Gastroesophageal sphincter (tissue), 4 donors: ENCODE measurements at regions not wholly inside any gene's neighbourhood (a gene's known extent, or its start where the extent isn't known, plus 50 kb on each side); places are given as distances from the start of the nearest gene placed in this dataset.

Experiments used
- ATAC-seq: fragments of 150-250 bp; one replicate; pipeline ENCODE4 v1.9.1; 2016; ENCODE audit warnings: mild to moderate bottlenecking, moderate library complexity
- H3K27ac ChIP-seq, 4 donors: fragments of 200-600 bp; sonication (generic) in 3 of 4; 1 replicate in 3 of 4; 2 replicates in 1 of 4; pipeline ENCODE4 v1.5.1; 2016 to 2019
- H3K27me3 ChIP-seq: fragments of 200-600 bp; sonication (generic); one replicate; pipeline ENCODE4 v1.5.1; 2019
- H3K36me3 ChIP-seq, 2 donors: fragments of 200-600 bp; sonication (generic); one replicate each; pipeline ENCODE4 v1.5.1; 2019; ENCODE audit warnings: control low read depth in 1 of 2
- H3K4me1 ChIP-seq, 3 donors: fragments of 200-600 bp; sonication (generic); 1 replicate in 2 of 3; 2 replicates in 1 of 3; pipeline ENCODE4 v1.5.1; 2016 to 2019; ENCODE audit warnings: control low read depth in 2 of 3
- H3K4me3 ChIP-seq, 2 donors: fragments of 200-600 bp; sonication (generic); one replicate each; pipeline ENCODE4 v1.5.1; 2019; ENCODE audit warnings: mild to moderate bottlenecking in 1 of 2, moderate library complexity in 1 of 2
- H3K9me3 ChIP-seq, 3 donors: fragments of 200-600 bp; sonication (generic); one replicate each; pipeline ENCODE4 v1.5.1; 2017 to 2019; ENCODE audit warnings: control low read depth in 2 of 3
- EP300 ChIP-seq: sonication (generic); formaldehyde crosslinking; IDR thresholded peaks from one replicate; pipeline ENCODE4 v1.6.1; 2017; ENCODE audit warnings: antibody characterized with exemption, mild to moderate bottlenecking
- POLR2A ChIP-seq, 2 donors: fragments of 450-650 bp; IDR thresholded peaks; one replicate each; pipeline ENCODE4 v1.6.1; 2017; ENCODE audit warnings: antibody characterized with exemption in 2 of 2, mild to moderate bottlenecking in 2 of 2, moderate library complexity in 1 of 2
- POLR2AphosphoS5 ChIP-seq: sonication (generic); formaldehyde crosslinking; IDR thresholded peaks from one replicate; pipeline ENCODE4 v1.6.1; 2017; ENCODE audit warnings: antibody characterized with exemption
- WGBS, 2 donors: methylation state at CpG; one replicate each; pipeline ENCODE4 v1.1.5; 2018; ENCODE audit warnings: low coverage in 1 of 2; 5-methylcytosine and 5-hydroxymethylcytosine counted together
- TF ChIP-seq, protein P1 (sequence below), 4 experiments: fragments of 200-600 bp in 2 of 4; fragments of 450-650 bp in 2 of 4; sonication (generic) in 1 of 4; IDR thresholded peaks; one replicate each; pipeline ENCODE4 v1.5.1; 2017 to 2019; ENCODE audit warnings: antibody characterized with exemption in 4 of 4, mild to moderate bottlenecking in 2 of 4, moderate library complexity in 2 of 4

DNA sequence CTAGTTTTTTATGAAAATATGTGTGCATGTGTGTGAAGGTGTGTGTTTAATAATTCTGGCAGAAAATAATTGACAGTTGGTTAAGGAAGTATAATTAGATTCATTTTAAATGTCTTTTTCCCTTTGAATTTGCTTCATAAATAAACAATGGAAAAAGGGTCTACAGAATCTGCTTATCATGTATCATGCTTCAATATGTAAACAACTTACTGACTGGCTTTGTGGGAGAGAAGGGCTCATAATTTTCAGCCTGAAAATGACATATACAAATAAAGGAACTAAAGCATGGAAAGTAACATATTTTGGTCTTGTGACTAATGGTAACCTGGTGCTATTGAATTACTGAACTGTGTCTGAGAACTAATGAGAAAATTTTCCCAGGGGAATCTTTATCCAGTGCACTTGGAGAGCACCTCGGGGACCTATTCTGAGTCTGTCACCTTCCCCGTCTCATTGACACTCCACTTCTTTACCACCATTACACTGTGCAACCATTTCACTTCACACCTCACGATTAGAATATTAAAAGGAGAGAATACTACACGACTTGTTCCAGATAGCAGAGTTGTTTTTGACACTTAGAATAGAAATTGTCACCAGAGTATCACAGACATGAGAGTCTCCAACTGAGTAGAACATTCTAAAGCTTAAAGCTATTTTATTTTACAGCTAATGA is 298.6 kb downstream of the TFEC start:
- Histone ChIP-seq H3K4me1 (no peaks in the 10 kb centered on the region), H3K27me3 (no peaks in the 10 kb centered on the region), H3K4me3 (no peak overlapping the region), H3K36me3 (no peaks in the 10 kb centered on the region), H3K9me3 (no peaks in the 10 kb centered on the region), H3K27ac (no peak overlapping the region)
- WGBS, 2 donors: 49 to 68% methylated on average over 4 of the region's 4 CpGs
- no peak for ATAC-seq
- TF ChIP-seq POLR2AphosphoS5 (no peak), POLR2A (IDR thresholded peaks at IDR 0.05) (no peak)
- TF ChIP-seq, protein P1, sequence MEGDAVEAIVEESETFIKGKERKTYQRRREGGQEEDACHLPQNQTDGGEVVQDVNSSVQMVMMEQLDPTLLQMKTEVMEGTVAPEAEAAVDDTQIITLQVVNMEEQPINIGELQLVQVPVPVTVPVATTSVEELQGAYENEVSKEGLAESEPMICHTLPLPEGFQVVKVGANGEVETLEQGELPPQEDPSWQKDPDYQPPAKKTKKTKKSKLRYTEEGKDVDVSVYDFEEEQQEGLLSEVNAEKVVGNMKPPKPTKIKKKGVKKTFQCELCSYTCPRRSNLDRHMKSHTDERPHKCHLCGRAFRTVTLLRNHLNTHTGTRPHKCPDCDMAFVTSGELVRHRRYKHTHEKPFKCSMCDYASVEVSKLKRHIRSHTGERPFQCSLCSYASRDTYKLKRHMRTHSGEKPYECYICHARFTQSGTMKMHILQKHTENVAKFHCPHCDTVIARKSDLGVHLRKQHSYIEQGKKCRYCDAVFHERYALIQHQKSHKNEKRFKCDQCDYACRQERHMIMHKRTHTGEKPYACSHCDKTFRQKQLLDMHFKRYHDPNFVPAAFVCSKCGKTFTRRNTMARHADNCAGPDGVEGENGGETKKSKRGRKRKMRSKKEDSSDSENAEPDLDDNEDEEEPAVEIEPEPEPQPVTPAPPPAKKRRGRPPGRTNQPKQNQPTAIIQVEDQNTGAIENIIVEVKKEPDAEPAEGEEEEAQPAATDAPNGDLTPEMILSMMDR (IDR thresholded peaks at IDR 0.05): no peak

DNA sequence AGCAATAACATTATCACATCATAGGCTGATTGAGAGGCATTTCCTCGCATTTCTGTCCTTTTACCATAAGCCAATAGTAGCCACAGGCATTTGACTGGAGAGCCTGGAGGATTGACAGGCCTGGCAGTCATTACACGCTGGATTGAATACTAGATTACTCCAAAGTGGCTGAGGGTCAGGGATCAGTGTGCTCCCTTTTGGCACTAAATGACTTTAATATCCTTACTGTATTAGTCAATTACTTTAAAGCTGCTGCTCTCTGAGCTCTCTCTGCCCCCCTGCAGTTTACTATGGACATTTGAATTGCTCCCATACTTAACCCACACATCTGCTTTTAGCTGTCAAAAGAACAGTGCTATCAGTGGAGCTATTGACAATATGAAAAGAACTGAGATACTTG is 302.0 kb downstream of the TFEC start:
- H3K9me3 ChIP-seq: no peaks in the 10 kb centered on the region
- no peak for TF ChIP-seq POLR2AphosphoS5
- no peak for TF ChIP-seq POLR2A (IDR thresholded peaks at IDR 0.05)
- no peak for TF ChIP-seq EP300
- TF ChIP-seq, protein P1 (IDR thresholded peaks at IDR 0.05): no peak
- H3K4me1 ChIP-seq: no peaks in the 10 kb centered on the region
- ATAC-seq: no peak
- no peak overlapping the region for H3K27ac ChIP-seq
- H3K36me3 ChIP-seq: no peaks in the 10 kb centered on the region
- WGBS, 2 donors: 90 to 100% methylated on average over 1 to 2 of the region's 2 CpGs
- no peak overlapping the region for H3K4me3 ChIP-seq
- no peaks in the 10 kb centered on the region for H3K27me3 ChIP-seq

DNA sequence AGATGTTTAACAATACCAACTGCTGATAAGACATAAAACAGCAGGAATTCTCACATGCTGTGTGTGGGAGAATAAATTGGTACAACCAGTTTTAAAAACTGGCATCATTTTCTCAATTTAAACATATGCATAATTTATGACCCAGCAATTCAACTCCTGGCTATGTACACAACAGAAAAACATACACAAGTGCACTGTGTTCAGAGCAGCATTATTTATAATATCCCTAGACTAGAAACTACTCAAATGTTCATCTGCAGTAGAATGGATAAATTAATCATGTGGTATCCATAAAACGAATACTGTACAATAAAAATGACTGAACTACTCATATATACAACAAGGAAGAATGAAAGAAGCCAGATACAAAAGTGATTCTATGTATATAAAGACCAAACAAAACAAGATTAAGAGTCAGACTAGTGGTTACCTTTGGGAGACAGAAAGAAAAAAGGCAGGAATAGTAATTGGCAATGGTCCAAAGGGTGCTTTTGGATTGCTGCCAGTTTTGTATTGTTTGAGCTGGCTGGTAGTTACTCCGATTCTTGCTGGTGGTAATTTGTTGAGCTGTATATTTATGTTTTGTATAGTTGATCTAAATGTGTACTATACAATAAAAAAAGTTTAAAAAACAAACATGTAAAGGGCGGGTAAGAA is 306.0 kb downstream of the TFEC start:
- no peak overlapping the region for H3K27ac ChIP-seq
- TF ChIP-seq EP300 (no peak), POLR2A (IDR thresholded peaks at IDR 0.05) (no peak), POLR2AphosphoS5 (no peak)
- TF ChIP-seq, protein P1 (IDR thresholded peaks at IDR 0.05): no peak
- no peaks in the 10 kb centered on the region for H3K9me3 ChIP-seq
- H3K27me3 ChIP-seq: no peaks in the 10 kb centered on the region
- H3K4me1 ChIP-seq: no peaks in the 10 kb centered on the region
- H3K36me3 ChIP-seq: no peaks in the 10 kb centered on the region
- WGBS, 2 donors: 39 to 41% methylated on average over 3 of the region's 3 CpGs
- H3K4me3 ChIP-seq: no peak overlapping the region
- ATAC-seq: no peak

DNA sequence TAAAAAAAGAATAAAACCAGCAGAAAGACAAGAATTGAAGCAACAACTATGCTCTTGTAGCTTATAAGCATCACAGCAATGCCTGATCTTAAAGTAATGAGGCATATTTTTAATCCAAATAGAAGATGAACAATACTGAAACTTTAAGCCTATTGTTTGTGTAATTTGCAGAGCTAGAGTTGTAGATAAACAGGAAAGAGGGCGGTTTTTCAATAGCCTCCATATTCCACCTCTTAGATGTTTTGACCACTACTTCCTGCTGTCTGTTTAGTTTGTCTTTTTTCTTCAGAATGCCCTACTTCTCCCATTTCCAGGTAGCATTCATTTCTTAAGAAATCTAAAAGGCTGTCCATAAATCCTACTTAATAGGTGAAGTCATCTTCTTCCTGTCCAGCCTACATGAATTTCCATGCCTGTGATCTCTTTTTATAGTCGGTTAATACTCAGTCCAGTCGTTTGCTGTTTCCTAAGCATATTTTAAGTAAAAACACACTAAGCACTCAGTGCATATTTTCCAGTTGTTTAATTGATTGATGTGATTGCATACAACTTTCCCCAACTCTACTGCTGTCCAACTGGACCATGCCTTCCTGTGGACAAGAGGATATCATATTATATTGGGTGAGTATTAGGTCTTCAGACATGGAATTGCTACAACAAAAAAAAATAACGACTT is 308.1 kb downstream of the TFEC start:
- no peaks in the 10 kb centered on the region for H3K27me3 ChIP-seq
- 77 to 86% methylated on average over 4 of the region's 4 CpGs for WGBS, 2 donors
- ATAC-seq: no peak

More for the DNA sequence above, 308.1 kb downstream of the TFEC start:
- no peaks in the 10 kb centered on the region for H3K36me3 ChIP-seq
- no peaks in the 10 kb centered on the region for H3K9me3 ChIP-seq
- no peaks in the 10 kb centered on the region for H3K4me1 ChIP-seq
- TF ChIP-seq, protein P1 (IDR thresholded peaks at IDR 0.05): no peak
- TF ChIP-seq POLR2AphosphoS5: no peak
- no peak for TF ChIP-seq POLR2A (IDR thresholded peaks at IDR 0.05)
- no peak for TF ChIP-seq EP300
- no peak overlapping the region for H3K4me3 ChIP-seq
- H3K27ac ChIP-seq: no peak overlapping the region
